GM23338 (cell line): ENCODE measurements at regions not wholly inside any gene's neighbourhood (a gene's known extent, or its start where the extent isn't known, plus 50 kb on each side); places are given as distances from the start of the nearest gene placed in this dataset.

Experiments
- ATAC-seq: fragments of 200-7000 bp; cut with Tn5 transposase; 3 replicates; pipeline ENCODE4 v1.9.1; 2020
- DNase-seq: peaks from one replicate; pipeline ENCODE4 v3.0.0-alpha.2; 2015; ENCODE audit warnings: low spot score
- H2AFZ ChIP-seq: fragments of 200-600 bp; sonication (generic); 2 replicates; pipeline ENCODE4 v1.8.0; 2016; ENCODE audit warnings: antibody characterized with exemption, mild to moderate bottlenecking, moderate library complexity
- H3F3A ChIP-seq: fragments of 200-600 bp; sonication (generic); replicated peaks from 2 replicates; pipeline ENCODE4 v1.8.0; 2017; ENCODE audit warnings: antibody characterized with exemption, mixed run types, low read depth
- H3K27ac ChIP-seq: fragments of 200-600 bp; sonication (generic); 2 replicates; pipeline ENCODE4 v1.6.1; 2016; ENCODE audit warnings: low read depth
- H3K27me3 ChIP-seq: fragments of 200-600 bp; sonication (generic); 2 replicates; pipeline ENCODE4 v1.8.0; 2016; ENCODE audit warnings: mild to moderate bottlenecking, mixed run types, moderate library complexity; ENCODE audit not compliant: insufficient read depth
- H3K36me3 ChIP-seq: fragments of 200-600 bp; sonication (generic); 2 replicates; pipeline ENCODE4 v1.8.0; 2016; ENCODE audit warnings: mild to moderate bottlenecking; ENCODE audit not compliant: insufficient read depth
- H3K4me1 ChIP-seq: fragments of 200-600 bp; sonication (generic); 2 replicates; pipeline ENCODE4 v1.8.0; 2016; ENCODE audit warnings: mild to moderate bottlenecking, moderate library complexity; ENCODE audit not compliant: insufficient read depth
- H3K4me2 ChIP-seq: fragments of 200-600 bp; sonication (generic); 2 replicates; pipeline ENCODE4 v1.7.1; 2017; ENCODE audit warnings: mixed run types
- H3K4me3 ChIP-seq: fragments of 200-600 bp; sonication (generic); 2 replicates; pipeline ENCODE4 v1.6.1; 2016; ENCODE audit warnings: mixed run types
- H3K79me2 ChIP-seq: fragments of 200-600 bp; sonication (generic); replicated peaks from 2 replicates; pipeline ENCODE4 v1.8.0; 2017; ENCODE audit warnings: mild to moderate bottlenecking; ENCODE audit not compliant: insufficient read depth
- H3K9me2 ChIP-seq: fragments of 200-600 bp; sonication (generic); 2 replicates; pipeline ENCODE4 v1.8.0; 2017; ENCODE audit not compliant: insufficient read depth
- H4K20me1 ChIP-seq: fragments of 200-600 bp; sonication (generic); replicated peaks from 2 replicates; pipeline ENCODE4 v1.8.0; 2017; ENCODE audit warnings: mild to moderate bottlenecking; ENCODE audit not compliant: insufficient read depth
- H3K27ac Mint-ChIP-seq: 2 replicates; pipeline ENCODE4 v1.8.0; 2020; ENCODE audit warnings: inconsistent platforms, mild to moderate bottlenecking, moderate library complexity, mixed read lengths
- H3K27me3 Mint-ChIP-seq: 3 replicates; pipeline ENCODE4 v1.8.0; 2022; ENCODE audit warnings: low read depth, mild to moderate bottlenecking, moderate library complexity, mixed read lengths, inconsistent platforms; ENCODE audit not compliant: insufficient read depth, poor library complexity
- H3K36me3 Mint-ChIP-seq: 3 replicates; pipeline ENCODE4 v1.8.0; 2021; ENCODE audit warnings: low read depth, mild to moderate bottlenecking, inconsistent platforms, moderate library complexity, mixed read lengths
- H3K4me1 Mint-ChIP-seq: 3 replicates; pipeline ENCODE4 v1.8.0; 2020; ENCODE audit warnings: mild to moderate bottlenecking, inconsistent platforms, mixed read lengths
- H3K4me3 Mint-ChIP-seq: 3 replicates; pipeline ENCODE4 v1.8.0; 2021; ENCODE audit warnings: moderate library complexity, mild to moderate bottlenecking, inconsistent platforms, mixed read lengths
- H3K9me3 Mint-ChIP-seq: 3 replicates; pipeline ENCODE4 v1.8.0; 2020; ENCODE audit warnings: moderate library complexity, mild to moderate bottlenecking, inconsistent platforms, mixed read lengths
- CREB1 ChIP-seq: fragments of 250-450 bp; sonication (Bioruptor Pico); IDR thresholded peaks from 2 replicates; pipeline ENCODE4 v1.5.0; 2020; ENCODE audit warnings: low read depth, mild to moderate bottlenecking, moderate library complexity
- CTCF ChIP-seq, 2 experiments: fragments of 200-600 bp in 1 of 2; sonication (generic) in 1 of 2; conservative IDR thresholded peaks; 2 replicates each; pipeline versions ENCODE4 v1.5.1 to v1.6.1; 2016 to 2017; ENCODE audit warnings: antibody characterized with exemption in 2 of 2, low read depth in 2 of 2, mild to moderate bottlenecking in 2 of 2, moderate library complexity in 1 of 2
- ETS1 ChIP-seq: IDR thresholded peaks from 2 replicates; pipeline ENCODE4 v1.6.1; 2016; ENCODE audit warnings: antibody characterized with exemption
- EZH2 ChIP-seq: fragments of 200-600 bp; sonication (generic); IDR thresholded peaks from one replicate; pipeline ENCODE4 v1.8.0; 2017; ENCODE audit warnings: antibody characterized with exemption, mild to moderate bottlenecking, low read depth; ENCODE audit not compliant: unreplicated experiment
- JUNB ChIP-seq: IDR thresholded peaks from one replicate; pipeline ENCODE4 v1.6.1; 2016; ENCODE audit warnings: antibody characterized with exemption; ENCODE audit not compliant: unreplicated experiment
- NANOG ChIP-seq: IDR thresholded peaks from 2 replicates; pipeline ENCODE4 v1.6.1; 2016; ENCODE audit warnings: antibody characterized with exemption, borderline replicate concordance
- POLR2AphosphoS5 ChIP-seq: IDR thresholded peaks from 2 replicates; pipeline ENCODE4 v1.6.1; 2016; ENCODE audit warnings: antibody characterized with exemption, low read depth
- REST ChIP-seq: IDR thresholded peaks from one replicate; pipeline ENCODE4 v1.6.1; 2018; ENCODE audit warnings: antibody characterized with exemption; ENCODE audit not compliant: unreplicated experiment
- STAT1 ChIP-seq: IDR thresholded peaks from one replicate; pipeline ENCODE4 v1.6.1; 2016; ENCODE audit warnings: antibody characterized with exemption; ENCODE audit not compliant: unreplicated experiment
- ZNF114 ChIP-seq: fragments of 250-450 bp; sonication (Bioruptor Pico); IDR thresholded peaks from 2 replicates; pipeline ENCODE4 v1.5.0; 2020; ENCODE audit warnings: mild to moderate bottlenecking, moderate library complexity
- ZNF331 ChIP-seq: fragments of 250-450 bp; sonication (Bioruptor Pico); IDR thresholded peaks from 2 replicates; pipeline ENCODE4 v1.5.0; 2020; ENCODE audit warnings: low read depth, mild to moderate bottlenecking, moderate library complexity

GRCh38 chr11:121741351-121741760 is 288.6 kb upstream of the SORL1-AS1 start:
- Histone ChIP-seq H3K36me3 (peaks cover 7% of the 10 kb centered on the region), H3K4me1 (no peaks in the 10 kb centered on the region), H4K20me1 (no peaks in the 10 kb centered on the region), H3K4me3 (no peak overlapping the region), H3K9me2 (peaks cover 7% of the 10 kb centered on the region; the same call in 1 of the 2 replicates), H3K4me2 (no peak overlapping the region), H3K79me2 (no peaks in the 10 kb centered on the region), H3K27me3 (no peaks in the 10 kb centered on the region), H2AFZ (peak overlapping the region; percentile 29; the same call in 1 of the 2 replicates), H3K27ac (no peak overlapping the region), H3F3A (no peaks in the 10 kb centered on the region)
- Mint-ChIP-seq H3K4me1 (no peaks in the 10 kb centered on the region), H3K27ac (no peak overlapping the region), H3K27me3 (peaks cover 2% of the 10 kb centered on the region), H3K9me3 (peaks cover 16% of the 10 kb centered on the region; the same call in 2 of the 3 replicates), H3K36me3 (peaks cover 5% of the 10 kb centered on the region; the same call in 1 of the 3 replicates), H3K4me3 (no peak overlapping the region)
- ATAC-seq (no peak), DNase-seq (no peak)
- TF ChIP-seq ZNF331 (CRISPR knock-in tag) (no peak), POLR2AphosphoS5 (no peak), JUNB (no peak), CREB1 (no peak), ETS1 (no peak), STAT1 (no peak), CTCF (conservative IDR thresholded peaks at IDR 0.05; ENCODE audit: low read depth in 2 of 2) (no peak), ZNF114 (CRISPR knock-in tag) (no peak), REST (no peak), NANOG (no peak)

GRCh38 chr11:121740902-121741301 is 288.1 kb upstream of the SORL1-AS1 start:
- H3K27me3 Mint-ChIP-seq = peaks cover 2% of the 10 kb centered on the region
- no peak overlapping the region for H3K4me3 ChIP-seq
- H3K9me3 Mint-ChIP-seq = peaks cover 16% of the 10 kb centered on the region; the same call in 2 of the 3 replicates
- H3K36me3 ChIP-seq = peaks cover 7% of the 10 kb centered on the region
- no peak overlapping the region for H3K4me2 ChIP-seq
- H3K36me3 Mint-ChIP-seq = peaks cover 5% of the 10 kb centered on the region; the same call in 1 of the 3 replicates
- no peaks in the 10 kb centered on the region for H4K20me1 ChIP-seq
- H3K79me2 ChIP-seq = no peaks in the 10 kb centered on the region
- no peaks in the 10 kb centered on the region for H3K4me1 ChIP-seq
- H3K4me3 Mint-ChIP-seq = no peak overlapping the region
- H3F3A ChIP-seq = no peaks in the 10 kb centered on the region
- ATAC-seq = no peak
- no peak overlapping the region for H3K27ac Mint-ChIP-seq
- H3K9me2 ChIP-seq = peaks cover 7% of the 10 kb centered on the region; the same call in 1 of the 2 replicates
- H2AFZ ChIP-seq = no peak overlapping the region
- no peak for DNase-seq
- TF ChIP-seq NANOG (no peak), ETS1 (no peak), EZH2 (no peak), JUNB (no peak)
- no peaks in the 10 kb centered on the region for H3K4me1 Mint-ChIP-seq
- no peak overlapping the region for H3K27ac ChIP-seq
- no peaks in the 10 kb centered on the region for H3K27me3 ChIP-seq
